ENCODE measurements at regions not wholly inside any gene's neighbourhood (a gene's known extent, or its start where the extent isn't known, plus 50 kb on each side); places are given as distances from the start of the nearest gene placed in this dataset.

GRCh38 chr10:107232013-107232412 lies 67.5 kb upstream of the SORCS1 start:
- Histone ChIP-seq H3K9me3 (ENCODE audit: control insufficient read depth, insufficient read depth, low read depth, low read length) (no peaks in the 10 kb centered on the region), H2AFZ (ENCODE audit: low read length) (no peak overlapping the region), H3K27me3 (ENCODE audit: control insufficient read depth, insufficient read depth, low read length) (no peaks in the 10 kb centered on the region), H3K4me1 (ENCODE audit: control insufficient read depth, extremely low read depth, insufficient read depth, low read length) (no peaks in the 10 kb centered on the region), H3K4me3 (replicated peaks in 1 of 4; ENCODE audit: control extremely low read depth in 1 of 4, insufficient read depth in 1 of 4, low read depth in 3 of 4, low read length in 4 of 4) (no peak overlapping the region), H3K9ac (ENCODE audit: insufficient read depth, low read length) (no peak overlapping the region), H3K36me3 (ENCODE audit: control insufficient read depth, insufficient read depth, low read length) (no peaks in the 10 kb centered on the region), H3K4me2 (ENCODE audit: extremely low read depth, insufficient read depth, low read length) (no peak overlapping the region), H4K20me1 (ENCODE audit: control insufficient read depth, extremely low read depth, insufficient read depth, low read length) (no peaks in the 10 kb centered on the region), H3K27ac (ENCODE audit: insufficient read depth, low read length) (no peak overlapping the region), H3K79me2 (ENCODE audit: control insufficient read depth, insufficient read depth, low read length) (no peaks in the 10 kb centered on the region)
- TF ChIP-seq CTCF (conservative IDR thresholded peaks at IDR 0.05 in 1 of 2, IDR thresholded peaks at IDR 0.05 in 1 of 2; ENCODE audit: low read depth in 1 of 2, low read length in 2 of 2) (no peak), EZH2 (IDR thresholded peaks at IDR 0.05; ENCODE audit: low read length, missing control alignments) (no peak)
- no peak for DNase-seq (ENCODE audit: low read depth in 2 of 2)

DNA sequence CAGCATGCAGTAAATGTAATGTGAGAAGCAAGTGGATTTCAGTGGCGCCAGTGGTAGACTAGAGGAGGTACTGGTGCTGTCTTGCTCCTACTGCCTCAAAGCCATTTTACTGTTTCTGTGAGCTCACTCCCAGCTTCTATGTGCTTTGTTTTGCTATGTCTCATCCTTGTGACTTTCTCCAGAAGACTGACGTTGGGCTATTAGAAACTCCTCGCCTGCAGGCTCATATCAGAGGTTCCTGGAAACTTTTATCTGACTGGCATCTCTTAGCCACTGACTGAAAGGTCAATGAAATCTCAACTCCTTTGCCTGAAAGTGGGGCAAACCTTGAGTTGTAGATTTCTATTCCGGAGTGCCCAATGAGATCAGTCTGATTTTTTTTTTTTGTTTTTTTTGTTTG lies 66.4 kb upstream of the SORCS1 start:
- no peak overlapping the region for H2AFZ ChIP-seq (ENCODE audit: low read length)
- no peak overlapping the region for H3K27ac ChIP-seq (ENCODE audit: insufficient read depth, low read length)
- no peaks in the 10 kb centered on the region for H3K79me2 ChIP-seq (ENCODE audit: control insufficient read depth, insufficient read depth, low read length)
- H4K20me1 ChIP-seq (ENCODE audit: control insufficient read depth, extremely low read depth, insufficient read depth, low read length), result no peaks in the 10 kb centered on the region
- TF ChIP-seq EZH2 (IDR thresholded peaks at IDR 0.05; ENCODE audit: low read length, missing control alignments) (no peak), CTCF (conservative IDR thresholded peaks at IDR 0.05 in 1 of 2, IDR thresholded peaks at IDR 0.05 in 1 of 2; ENCODE audit: low read depth in 1 of 2, low read length in 2 of 2) (no peak)
- no peak overlapping the region for H3K4me2 ChIP-seq (ENCODE audit: extremely low read depth, insufficient read depth, low read length)
- DNase-seq (ENCODE audit: low read depth in 2 of 2), result no peak
- no peak overlapping the region for H3K4me3 ChIP-seq (replicated peaks in 1 of 4; ENCODE audit: control extremely low read depth in 1 of 4, insufficient read depth in 1 of 4, low read depth in 3 of 4, low read length in 4 of 4)
- no peak overlapping the region for H3K9ac ChIP-seq (ENCODE audit: insufficient read depth, low read length)
- no peaks in the 10 kb centered on the region for H3K27me3 ChIP-seq (ENCODE audit: control insufficient read depth, insufficient read depth, low read length)
- no peaks in the 10 kb centered on the region for H3K9me3 ChIP-seq (ENCODE audit: control insufficient read depth, insufficient read depth, low read depth, low read length)
- no peaks in the 10 kb centered on the region for H3K36me3 ChIP-seq (ENCODE audit: control insufficient read depth, insufficient read depth, low read length)
- H3K4me1 ChIP-seq (ENCODE audit: control insufficient read depth, extremely low read depth, insufficient read depth, low read length), result no peaks in the 10 kb centered on the region

GRCh38 chr10:107215681-107216080 lies 51.2 kb upstream of the SORCS1 start:
- H3K4me1 ChIP-seq (ENCODE audit: control insufficient read depth, extremely low read depth, insufficient read depth, low read length), result no peaks in the 10 kb centered on the region
- TF ChIP-seq CTCF (conservative IDR thresholded peaks at IDR 0.05 in 1 of 2, IDR thresholded peaks at IDR 0.05 in 1 of 2; ENCODE audit: low read depth in 1 of 2, low read length in 2 of 2) (no peak), EZH2 (IDR thresholded peaks at IDR 0.05; ENCODE audit: low read length, missing control alignments) (no peak)
- no peaks in the 10 kb centered on the region for H3K9me3 ChIP-seq (ENCODE audit: control insufficient read depth, insufficient read depth, low read depth, low read length)
- H4K20me1 ChIP-seq (ENCODE audit: control insufficient read depth, extremely low read depth, insufficient read depth, low read length), result no peaks in the 10 kb centered on the region
- H3K9ac ChIP-seq (ENCODE audit: insufficient read depth, low read length), result no peak overlapping the region
- no peaks in the 10 kb centered on the region for H3K36me3 ChIP-seq (ENCODE audit: control insufficient read depth, insufficient read depth, low read length)
- H3K27ac ChIP-seq (ENCODE audit: insufficient read depth, low read length), result no peak overlapping the region
- no peak overlapping the region for H3K4me2 ChIP-seq (ENCODE audit: extremely low read depth, insufficient read depth, low read length)
- H2AFZ ChIP-seq (ENCODE audit: low read length), result no peak overlapping the region
- H3K4me3 ChIP-seq (replicated peaks in 1 of 4; ENCODE audit: control extremely low read depth in 1 of 4, insufficient read depth in 1 of 4, low read depth in 3 of 4, low read length in 4 of 4), result no peak overlapping the region
- no peaks in the 10 kb centered on the region for H3K27me3 ChIP-seq (ENCODE audit: control insufficient read depth, insufficient read depth, low read length)
- no peak for DNase-seq (ENCODE audit: low read depth in 2 of 2)
- no peaks in the 10 kb centered on the region for H3K79me2 ChIP-seq (ENCODE audit: control insufficient read depth, insufficient read depth, low read length)

All from fibroblast of lung (primary cell).